OCI-LY3 (cell line): ENCODE measurements at regions not wholly inside any gene's neighbourhood (a gene's known extent, or its start where the extent isn't known, plus 50 kb on each side); places are given as distances from the start of the nearest gene placed in this dataset.
A peak's percentile ranks its signal among the peaks of the same experiment; 100 is the strongest.

Source experiments
- H2AFZ ChIP-seq: fragments of 200-600, 300-600 bp; shearing (Covaris generic); 2 replicates; pipeline ENCODE4 v1.6.0; 2014; ENCODE audit warnings: antibody characterized with exemption, low read depth, low read length
- H3K27ac ChIP-seq: fragments of 200-600, 300-600 bp; sonication (generic); 2 replicates; pipeline ENCODE4 v1.5.1; 2014; ENCODE audit warnings: mild to moderate bottlenecking, low read length, moderate library complexity, mixed read lengths
- H3K27me3 ChIP-seq: fragments of 200-600, 300-600 bp; sonication (generic); 2 replicates; pipeline ENCODE4 v1.6.1; 2014; ENCODE audit warnings: low read depth, low read length, mixed read lengths
- H3K36me3 ChIP-seq: fragments of 200-600, 300-600 bp; sonication (generic); replicated peaks from 2 replicates; pipeline ENCODE3; 2014; ENCODE audit warnings: low read depth, low read length, mixed read lengths
- H3K4me1 ChIP-seq: fragments of 300-600, 200-600 bp; sonication (generic); 2 replicates; pipeline ENCODE4 v1.6.1; 2014; ENCODE audit warnings: low read length, mixed read lengths
- H3K4me2 ChIP-seq: fragments of 200-600, 300-600 bp; sonication (generic); 2 replicates; pipeline ENCODE4 v1.6.1; 2014; ENCODE audit warnings: low read length, mixed read lengths
- H3K4me3 ChIP-seq: fragments of 300-600, 200-600 bp; sonication (generic); 2 replicates; pipeline ENCODE4 v1.5.1; 2014; ENCODE audit warnings: antibody characterized with exemption, mild to moderate bottlenecking, low read length, moderate library complexity
- H3K79me2 ChIP-seq: fragments of 300-600, 200-600 bp; shearing (Covaris generic); 2 replicates; pipeline ENCODE4 v1.6.1; 2014; ENCODE audit warnings: mild to moderate bottlenecking, low read length, mixed read lengths
- H3K9ac ChIP-seq: fragments of 300-600, 200-600 bp; shearing (Covaris generic); 2 replicates; pipeline ENCODE4 v1.6.0; 2014; ENCODE audit warnings: mild to moderate bottlenecking, low read length, moderate library complexity
- H3K9me3 ChIP-seq: fragments of 200-600, 300-600 bp; shearing (Covaris generic); 2 replicates; pipeline ENCODE4 v1.6.1; 2014; ENCODE audit warnings: low read length, mixed read lengths; ENCODE audit not compliant: insufficient read depth
- H4K20me1 ChIP-seq: fragments of 200-600, 300-600 bp; sonication (generic); 2 replicates; pipeline ENCODE4 v1.6.1; 2016; ENCODE audit warnings: low read length, mixed read lengths; ENCODE audit not compliant: insufficient read depth
- CTCF ChIP-seq: fragments of 200-600, 300-600 bp; sonication (generic); IDR thresholded peaks from 2 replicates; pipeline ENCODE4 v1.5.1; 2014; ENCODE audit warnings: antibody characterized with exemption, low read length, low read depth
- EZH2phosphoT487 ChIP-seq: fragments of 200-600 bp; shearing (Covaris generic); IDR thresholded peaks from 2 replicates; pipeline ENCODE4 v1.6.1; 2018; ENCODE audit warnings: antibody characterized with exemption, mixed run types, low read depth

- Histone ChIP-seq H4K20me1 (no peaks in the 10 kb centered on the region), H3K79me2 (no peaks in the 10 kb centered on the region), H3K4me3 (no peak overlapping the region), H3K4me1 (peaks cover 45% of the 10 kb centered on the region), H3K9ac (no peak overlapping the region), H3K27ac (no peak overlapping the region), H3K27me3 (no peaks in the 10 kb centered on the region), H3K9me3 (no peaks in the 10 kb centered on the region), H2AFZ (no peak overlapping the region), H3K36me3 (no peaks in the 10 kb centered on the region), H3K4me2 (no peak overlapping the region)
- TF ChIP-seq CTCF (no peak), EZH2phosphoT487 (no peak)
These were observed 504.2 kb downstream of the ZEB2 start for GRCh38 chr2:144015655-144016245.

GRCh38 chr2:144015036-144015435, 504.9 kb downstream of the ZEB2 start:
- Histone ChIP-seq H3K9ac (no peak overlapping the region), H3K27ac (no peak overlapping the region), H3K4me2 (no peak overlapping the region), H2AFZ (no peak overlapping the region), H4K20me1 (no peaks in the 10 kb centered on the region), H3K27me3 (no peaks in the 10 kb centered on the region), H3K79me2 (no peaks in the 10 kb centered on the region), H3K4me1 (peaks cover 49% of the 10 kb centered on the region), H3K36me3 (peaks cover 4% of the 10 kb centered on the region), H3K4me3 (no peak overlapping the region), H3K9me3 (no peaks in the 10 kb centered on the region)
- no peak for TF ChIP-seq EZH2phosphoT487
- no peak for TF ChIP-seq CTCF

- Histone ChIP-seq H3K9ac (peak overlapping the region; percentile 17; the same call in 1 of the 2 replicates), H3K79me2 (no peaks in the 10 kb centered on the region), H2AFZ (peak overlapping the region; percentile 28; the same call in 1 of the 2 replicates), H3K4me3 (peak overlapping the region; percentile 3), H3K9me3 (no peaks in the 10 kb centered on the region), H3K27ac (peak overlapping the region; percentile 61), H3K27me3 (no peaks in the 10 kb centered on the region), H4K20me1 (no peaks in the 10 kb centered on the region), H3K36me3 (peaks cover 6% of the 10 kb centered on the region), H3K4me1 (peaks cover 49% of the 10 kb centered on the region), H3K4me2 (peak overlapping the region; percentile 44)
- TF ChIP-seq CTCF, result no peak
These were observed 505.8 kb downstream of the ZEB2 start for GRCh38 chr2:144014103-144014502.

GRCh38 chr2:144012304-144012703, 507.6 kb downstream of the ZEB2 start:
- H3K27ac ChIP-seq, result peak overlapping the region; percentile 47
- H3K4me1 ChIP-seq, result peaks cover 49% of the 10 kb centered on the region
- H4K20me1 ChIP-seq, result no peaks in the 10 kb centered on the region
- 0 out of 2 replicates have a peak overlapping the region, but pooled peaks have one; percentile 48 for H3K4me2 ChIP-seq
- peaks cover 6% of the 10 kb centered on the region for H3K36me3 ChIP-seq
- H3K9ac ChIP-seq, result no peak overlapping the region
- no peak overlapping the region for H3K4me3 ChIP-seq
- H3K9me3 ChIP-seq, result no peaks in the 10 kb centered on the region
- H3K27me3 ChIP-seq, result no peaks in the 10 kb centered on the region
- no peaks in the 10 kb centered on the region for H3K79me2 ChIP-seq
- no peak overlapping the region for H2AFZ ChIP-seq
- TF ChIP-seq CTCF, result no peak
- TF ChIP-seq EZH2phosphoT487, result no peak
